Adrenal gland (tissue), 5 donors: ENCODE measurements at regions not wholly inside any gene's neighbourhood (a gene's known extent, or its start where the extent isn't known, plus 50 kb on each side); places are given as distances from the start of the nearest gene placed in this dataset.

Source experiments
- CTCF ChIP-seq, 6 experiments: fragments of 450-650 bp in 4 of 6; fragments of 200-600 bp in 2 of 6; sonication (generic) in 1 of 6; IDR thresholded peaks; 1 replicate in 5 of 6; 2 replicates in 1 of 6; pipeline versions ENCODE4 v1.5.1 to v1.8.0; 2016 to 2021; ENCODE audit warnings: antibody characterized with exemption in 6 of 6, mild to moderate bottlenecking in 2 of 6, moderate library complexity in 1 of 6
- POLR2A ChIP-seq, 2 donors: fragments of 450-650 bp; IDR thresholded peaks; one replicate each; pipeline ENCODE4 v1.6.1; 2017; ENCODE audit warnings: antibody characterized with exemption in 2 of 2, mild to moderate bottlenecking in 2 of 2, moderate library complexity in 1 of 2
- donor health status: DM: no; HTN: no; CAD: no.

GRCh38 chr15:39312984-39313383 is 267.9 kb upstream of the THBS1 start:
- TF ChIP-seq CTCF (IDR thresholded peaks at IDR 0.05): peak in 3 of 6 experiments; percentile 38 to 46 (median 45)
- no peak for TF ChIP-seq POLR2A (IDR thresholded peaks at IDR 0.05)
